Urinary bladder (tissue), 3 donors: ENCODE measurements at regions not wholly inside any gene's neighbourhood (a gene's known extent, or its start where the extent isn't known, plus 50 kb on each side); places are given as distances from the start of the nearest gene placed in this dataset.

Source experiments
- DNase-seq: peaks from one replicate; pipeline ENCODE4 v3.0.0-alpha.2; 2015; ENCODE audit errors: extremely low spot score
- H3K27ac ChIP-seq: one replicate; pipeline ENCODE4 v1.5.1; 2013; ENCODE audit warnings: low read depth, mild to moderate bottlenecking, moderate library complexity
- H3K36me3 ChIP-seq: one replicate; pipeline ENCODE4 v1.6.1; 2013; ENCODE audit warnings: mild to moderate bottlenecking, moderate library complexity; ENCODE audit not compliant: insufficient read depth
- H3K4me1 ChIP-seq: one replicate; pipeline ENCODE4 v1.6.1; 2013; ENCODE audit warnings: mild to moderate bottlenecking, moderate library complexity; ENCODE audit not compliant: insufficient read depth
- H3K4me3 ChIP-seq: one replicate; pipeline ENCODE4 v1.5.1; 2013; ENCODE audit warnings: low read depth, low read length
- WGBS: extraction: QIAGEN DNeasy Blood & Tissue Kit; methylation state at CpG from one replicate; pipeline ENCODE4 v1.1.7; 2013; 5-methylcytosine and 5-hydroxymethylcytosine counted together
- donor health status: healthy with polysubstance abuse.
- donor health status: healthy.

- Histone ChIP-seq H3K4me3 (no peak overlapping the region), H3K27ac (no peak overlapping the region), H3K36me3 (no peaks in the 10 kb centered on the region), H3K4me1 (no peaks in the 10 kb centered on the region)
- DNase-seq, result no peak
- 82% methylated on average over 11 of the region's 11 CpGs for WGBS
These were observed 256.9 kb downstream of the GPATCH2 start for GRCh38 chr1:217373761-217374701.

GRCh38 chr1:217372049-217372970, 258.6 kb downstream of the GPATCH2 start:
- WGBS, result 94% methylated on average over 7 of the region's 7 CpGs
- Histone ChIP-seq H3K27ac (no peak overlapping the region), H3K36me3 (no peaks in the 10 kb centered on the region), H3K4me1 (no peaks in the 10 kb centered on the region), H3K4me3 (no peak overlapping the region)
- DNase-seq, result no peak

GRCh38 chr1:217370757-217371156, 260.1 kb downstream of the GPATCH2 start:
- WGBS, result 91% methylated on average over 10 of the region's 10 CpGs
- H3K36me3 ChIP-seq, result no peaks in the 10 kb centered on the region

DNA sequence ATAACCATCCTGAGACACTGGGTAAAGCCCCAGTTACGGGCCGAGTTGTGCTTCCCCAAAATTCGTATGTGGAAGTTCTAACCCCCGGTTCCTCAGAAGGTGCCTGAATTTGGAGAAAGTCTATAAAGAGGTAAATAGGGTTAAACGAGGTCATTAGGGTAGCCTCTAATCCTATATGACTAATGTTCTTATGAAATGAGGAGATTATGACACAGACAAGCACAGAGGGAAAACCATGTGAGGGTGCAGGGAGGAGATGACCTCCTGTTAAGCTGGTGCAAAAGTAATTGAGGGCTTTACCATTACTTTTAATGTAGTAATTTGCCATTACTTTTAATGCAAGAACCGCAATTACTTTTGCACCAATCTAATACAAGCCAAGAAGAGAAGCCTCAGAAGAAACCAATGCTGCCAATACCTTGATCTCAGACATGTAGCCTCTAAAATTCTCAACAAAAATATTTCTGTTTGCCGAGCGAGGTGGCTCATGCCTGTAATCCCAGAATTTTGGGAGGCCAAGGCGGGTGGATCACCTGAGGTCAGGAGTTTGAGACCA, 260.8 kb downstream of the GPATCH2 start:
- H3K36me3 ChIP-seq, result no peaks in the 10 kb centered on the region
- WGBS, result 79% methylated on average over 9 of the region's 9 CpGs
- no peak overlapping the region for H3K4me3 ChIP-seq
- DNase-seq, result no peak
- H3K4me1 ChIP-seq, result no peaks in the 10 kb centered on the region
- no peak overlapping the region for H3K27ac ChIP-seq

More at GRCh38 chr1:217370757-217371156, 260.1 kb downstream of the GPATCH2 start:
- Histone ChIP-seq H3K4me1 (no peaks in the 10 kb centered on the region), H3K4me3 (no peak overlapping the region), H3K27ac (no peak overlapping the region)
- DNase-seq, result no peak

GRCh38 chr1:217369271-217369981, 261.5 kb downstream of the GPATCH2 start:
- Histone ChIP-seq H3K4me1 (no peaks in the 10 kb centered on the region), H3K4me3 (no peak overlapping the region), H3K36me3 (no peaks in the 10 kb centered on the region), H3K27ac (no peak overlapping the region)
- WGBS, result 35% methylated on average over 8 of the region's 8 CpGs
- no peak for DNase-seq

- WGBS, result 79% methylated on average over 3 of the region's 3 CpGs
- Histone ChIP-seq H3K4me1 (no peaks in the 10 kb centered on the region), H3K36me3 (no peaks in the 10 kb centered on the region), H3K4me3 (no peak overlapping the region), H3K27ac (no peak overlapping the region)
- no peak for DNase-seq
These were observed 266.7 kb downstream of the GPATCH2 start for GRCh38 chr1:217364220-217364619.

DNA sequence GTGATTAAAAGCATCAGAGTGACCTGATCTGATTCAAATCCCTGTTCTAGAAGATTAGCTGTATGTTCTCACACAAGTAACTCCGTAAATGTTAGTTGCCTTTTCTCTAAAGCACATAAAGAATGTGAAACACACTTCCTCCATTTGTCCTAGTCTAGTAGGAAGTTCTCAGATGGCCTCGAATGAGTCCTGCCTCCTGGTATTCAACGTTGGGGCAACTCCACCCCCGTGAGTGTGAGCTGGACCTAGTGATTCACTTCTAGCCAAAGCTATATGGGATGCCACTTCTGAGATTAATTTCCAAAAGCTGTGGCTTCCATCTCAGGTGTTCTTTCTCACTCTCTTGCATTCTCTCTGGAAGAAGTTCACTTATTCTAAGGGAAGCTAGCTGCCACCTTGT, 267.6 kb downstream of the GPATCH2 start:
- whole genome bisulfite sequencing, result 57% methylated on average over 4 of the region's 4 CpGs
- Histone ChIP-seq H3K4me1 (no peaks in the 10 kb centered on the region), H3K4me3 (no peak overlapping the region), H3K36me3 (no peaks in the 10 kb centered on the region), H3K27ac (no peak overlapping the region)
- DNase-seq, result no peak

DNA sequence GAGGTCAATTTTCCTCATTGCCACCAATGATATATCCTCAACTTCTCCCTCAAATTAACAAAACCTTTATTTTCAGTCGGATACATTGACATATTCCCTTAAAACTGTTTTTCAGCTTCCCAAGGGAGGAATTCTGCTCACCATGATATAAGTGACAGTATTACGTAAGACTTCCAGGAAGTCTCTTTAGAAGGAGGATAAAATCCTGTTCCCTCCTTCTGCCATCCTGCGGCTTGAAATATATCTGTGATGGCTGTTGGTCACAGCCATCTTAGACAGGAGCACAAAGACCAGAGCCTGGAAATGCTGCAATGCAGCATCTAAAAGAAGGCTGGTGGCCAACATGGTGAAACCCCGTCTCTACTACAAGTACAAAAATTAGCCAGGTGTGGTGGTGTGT, 270.4 kb downstream of the GPATCH2 start:
- Histone ChIP-seq H3K4me1 (no peaks in the 10 kb centered on the region), H3K27ac (no peak overlapping the region), H3K4me3 (no peak overlapping the region), H3K36me3 (no peaks in the 10 kb centered on the region)
- WGBS, result 94% methylated on average over 4 of the region's 4 CpGs
- no peak for DNase-seq

DNA sequence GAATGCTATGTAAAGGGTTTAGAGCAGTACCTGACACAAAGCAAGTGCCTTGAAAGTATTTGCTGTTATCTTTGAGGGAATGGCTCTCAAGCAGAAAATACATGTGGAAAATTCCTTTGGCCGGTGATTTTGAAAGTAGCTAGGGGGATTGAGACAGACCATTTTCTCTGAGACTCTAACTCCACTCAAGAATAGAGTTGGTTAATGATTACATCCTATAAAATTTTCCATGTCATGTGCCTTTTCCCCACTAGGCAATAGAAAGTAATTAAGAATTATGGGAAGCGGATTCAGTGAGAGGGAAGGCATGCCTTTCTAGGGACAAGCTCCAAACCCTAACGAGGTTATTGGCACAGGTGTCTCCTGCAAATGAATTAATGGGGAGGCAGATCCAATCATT, 276.0 kb downstream of the GPATCH2 start:
- 75% methylated on average over 3 of the region's 3 CpGs for WGBS
- Histone ChIP-seq H3K4me3 (no peak overlapping the region), H3K27ac (no peak overlapping the region), H3K4me1 (no peaks in the 10 kb centered on the region), H3K36me3 (no peaks in the 10 kb centered on the region)
- DNase-seq, result no peak

DNA sequence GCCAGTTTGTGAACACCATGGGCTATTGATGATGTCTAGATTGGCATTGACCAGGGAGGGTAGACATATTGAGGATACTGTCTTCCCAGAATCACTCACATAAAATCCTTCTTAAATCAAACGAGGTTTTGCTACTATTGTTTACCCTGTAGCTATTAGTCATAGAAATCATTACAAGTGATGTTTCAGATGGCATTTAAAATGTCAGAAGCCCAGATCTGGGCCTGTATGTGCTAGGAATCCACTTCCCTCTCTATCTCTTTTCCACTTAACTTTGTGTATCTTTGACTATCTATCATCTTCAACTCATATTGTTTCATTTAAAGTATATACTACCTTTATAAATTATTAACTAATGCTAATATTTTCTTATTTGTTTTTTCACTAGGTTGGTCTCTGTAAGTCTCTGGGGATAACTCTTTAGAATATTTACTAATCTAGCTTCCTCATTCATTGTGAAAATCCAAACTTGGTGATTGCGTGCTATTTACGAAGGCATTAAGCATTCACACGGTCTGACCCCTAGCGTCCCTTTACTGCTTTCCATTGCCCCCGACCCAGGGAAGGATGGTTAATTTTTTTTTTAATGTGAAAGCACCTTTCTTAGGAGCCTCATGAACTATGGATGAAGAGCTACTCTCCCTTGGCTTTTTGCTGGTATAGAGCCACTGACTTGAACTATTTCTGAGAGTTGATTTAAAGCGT, 281.8 kb downstream of the GPATCH2 start:
- no peaks in the 10 kb centered on the region for H3K4me1 ChIP-seq
- H3K4me3 ChIP-seq, result no peak overlapping the region
- no peaks in the 10 kb centered on the region for H3K36me3 ChIP-seq
- 77% methylated on average over 7 of the region's 7 CpGs for WGBS
- DNase-seq, result no peak
- no peak overlapping the region for H3K27ac ChIP-seq

DNA sequence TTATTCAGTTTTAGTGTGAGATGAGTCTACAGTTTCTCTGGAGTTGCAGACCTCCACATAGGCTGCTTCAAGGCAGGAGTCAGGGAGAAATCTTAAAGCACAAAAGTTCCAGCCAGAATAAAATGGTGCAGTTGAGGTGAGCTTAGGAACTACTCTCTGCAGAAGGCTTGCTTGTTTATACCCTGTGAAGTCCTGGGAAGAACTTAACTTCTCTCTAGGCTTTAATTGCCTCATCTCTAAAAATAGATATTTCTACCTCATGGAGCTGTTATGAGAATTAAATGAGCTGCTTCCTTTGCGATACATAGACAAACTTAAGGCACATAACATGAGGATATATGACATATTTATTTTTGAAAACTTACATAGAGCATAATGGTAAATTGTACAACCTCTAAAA, 286.2 kb downstream of the GPATCH2 start:
- no peak overlapping the region for H3K27ac ChIP-seq
- no peak for DNase-seq
- no peaks in the 10 kb centered on the region for H3K4me1 ChIP-seq
- no peak overlapping the region for H3K4me3 ChIP-seq
- H3K36me3 ChIP-seq, result no peaks in the 10 kb centered on the region
- 82% methylated on average over 1 of the region's 1 CpG for WGBS

GRCh38 chr1:217343907-217344306, 287.0 kb downstream of the GPATCH2 start:
- WGBS, result 73% methylated on average over 8 of the region's 8 CpGs
- Histone ChIP-seq H3K4me1 (no peaks in the 10 kb centered on the region), H3K27ac (no peak overlapping the region), H3K36me3 (no peaks in the 10 kb centered on the region), H3K4me3 (no peak overlapping the region)
- no peak for DNase-seq

GRCh38 chr1:217342105-217342504, 288.8 kb downstream of the GPATCH2 start:
- no peaks in the 10 kb centered on the region for H3K4me1 ChIP-seq
- no peak for DNase-seq
- H3K27ac ChIP-seq, result no peak overlapping the region
- H3K36me3 ChIP-seq, result no peaks in the 10 kb centered on the region
- no peak overlapping the region for H3K4me3 ChIP-seq
